ENCODE measurements at regions not wholly inside any gene's neighbourhood (a gene's known extent, or its start where the extent isn't known, plus 50 kb on each side); places are given as distances from the start of the nearest gene placed in this dataset.
A peak's percentile ranks its signal among the peaks of the same experiment; 100 is the strongest.
"Not testable (repeated sequence)": the region's sequence is repeated elsewhere in the genome, so short reads cannot be mapped to it uniquely, and the experiment has no call there.

- DNase-seq (ENCODE audit: low spot score) = no peak
These were observed 1311.6 kb upstream of the ADGRL4 start for GRCh38 chr1:80318108-80318507.

GRCh38 chr1:80310703-80311245, 1304.2 kb upstream of the ADGRL4 start:
- DNase-seq (ENCODE audit: low spot score) = no peak

- no peak for DNase-seq (ENCODE audit: low spot score)
These were observed 1298.9 kb upstream of the ADGRL4 start for GRCh38 chr1:80305466-80305865.

DNA sequence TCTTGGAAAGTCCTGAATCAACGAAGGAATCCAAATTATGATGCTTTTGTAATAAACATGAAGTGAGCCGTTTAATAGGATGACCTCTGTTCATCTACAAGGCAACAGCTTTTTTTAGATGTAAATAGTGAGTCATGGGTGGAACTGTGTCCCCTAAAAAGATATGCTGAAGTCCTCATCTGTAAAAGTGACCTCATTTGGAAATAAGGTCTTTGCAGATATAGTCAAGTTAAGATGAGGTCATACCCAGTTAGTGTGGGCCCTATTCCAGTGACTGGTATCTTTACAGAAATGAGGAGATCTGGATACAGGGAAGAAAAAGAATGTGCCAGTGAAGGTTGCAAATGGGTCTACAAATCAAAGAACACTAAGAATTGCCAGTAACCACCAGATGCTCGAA, 1287.3 kb upstream of the ADGRL4 start:
- DNase-seq (ENCODE audit: low spot score) = no peak

GRCh38 chr1:80288750-80289149, 1282.2 kb upstream of the ADGRL4 start:
- not testable (repeated sequence) for DNase-seq (ENCODE audit: low spot score)

DNA sequence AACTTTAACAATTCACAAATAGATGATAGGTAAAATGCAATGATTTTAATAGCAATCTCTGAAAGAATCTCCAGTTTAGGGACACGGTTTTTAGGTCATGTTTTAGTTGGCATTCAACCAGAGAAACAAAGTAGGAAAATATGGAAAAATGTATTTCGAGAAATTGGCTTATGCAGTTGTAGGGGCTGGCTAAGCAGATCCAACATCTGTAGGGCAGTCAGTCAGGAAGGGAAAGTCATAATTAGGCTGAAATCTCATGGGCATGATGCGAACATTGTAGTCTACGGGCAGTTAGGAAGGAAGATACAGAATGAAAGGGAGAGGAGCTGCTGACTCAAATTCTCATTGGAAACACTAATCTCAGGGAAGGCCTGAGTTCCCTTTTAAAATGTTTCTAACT, 1276.0 kb upstream of the ADGRL4 start:
- no peak for DNase-seq (ENCODE audit: low spot score)

DNA sequence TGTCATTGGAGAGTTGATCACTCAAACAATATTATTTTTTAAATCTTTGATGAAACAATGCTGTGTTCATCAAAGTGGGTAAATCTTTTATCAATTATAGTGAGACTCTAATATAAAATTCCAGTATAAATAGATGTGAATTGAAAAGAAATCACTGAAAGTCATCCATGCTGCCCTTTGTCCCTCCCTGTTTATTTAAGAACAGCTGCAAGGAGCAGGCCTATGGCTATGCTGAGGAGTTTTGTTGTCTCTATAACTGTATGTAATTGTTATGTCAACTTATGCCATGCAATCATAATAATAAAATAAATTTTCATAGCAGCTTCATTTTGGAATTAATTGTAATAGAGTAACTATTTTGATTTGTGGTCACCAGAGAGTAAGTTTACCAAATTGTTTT, 1272.4 kb upstream of the ADGRL4 start:
- no peak for DNase-seq (ENCODE audit: low spot score)

GRCh38 chr1:80274256-80274655, 1267.7 kb upstream of the ADGRL4 start:
- no peak for DNase-seq (ENCODE audit: low spot score)

DNA sequence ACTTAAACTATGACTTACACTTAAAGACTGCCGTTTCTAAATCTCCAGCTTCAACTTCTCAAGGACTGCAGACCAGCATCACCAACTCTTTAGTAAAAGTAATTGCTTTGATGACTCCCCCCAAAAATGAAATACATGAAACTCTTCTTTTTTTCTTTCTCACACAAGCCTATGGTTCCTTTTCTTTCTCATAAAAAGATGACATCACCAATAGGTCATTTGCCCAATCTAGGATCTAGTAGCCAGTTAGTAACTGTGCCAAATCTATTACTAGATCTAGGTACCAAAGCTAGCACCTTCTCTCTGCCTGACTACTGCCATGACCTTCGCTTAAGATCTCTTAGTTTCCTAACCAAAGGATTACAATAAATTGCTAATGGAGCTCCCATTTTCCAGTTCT, 1266.0 kb upstream of the ADGRL4 start:
- no peak for DNase-seq (ENCODE audit: low spot score)

DNA sequence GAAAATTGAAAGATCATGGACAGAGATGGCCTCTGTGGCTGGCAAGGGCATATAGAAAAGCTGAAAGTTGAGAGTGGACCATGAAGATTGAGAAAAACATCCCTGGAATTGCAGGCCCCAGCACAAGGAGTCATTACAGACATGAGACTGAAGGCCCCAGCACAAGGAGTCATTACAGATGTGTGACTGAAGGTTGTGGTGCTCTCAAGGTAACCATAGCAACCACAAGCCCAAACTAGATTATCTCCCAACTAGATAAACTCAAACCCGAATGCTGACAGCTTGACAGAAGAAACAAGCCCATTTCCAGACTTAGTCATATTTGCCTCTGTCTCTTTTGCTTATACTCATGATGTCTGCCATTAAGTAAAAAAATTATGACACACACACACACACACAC, 1252.1 kb upstream of the ADGRL4 start:
- no peak for DNase-seq (ENCODE audit: low spot score)

DNA sequence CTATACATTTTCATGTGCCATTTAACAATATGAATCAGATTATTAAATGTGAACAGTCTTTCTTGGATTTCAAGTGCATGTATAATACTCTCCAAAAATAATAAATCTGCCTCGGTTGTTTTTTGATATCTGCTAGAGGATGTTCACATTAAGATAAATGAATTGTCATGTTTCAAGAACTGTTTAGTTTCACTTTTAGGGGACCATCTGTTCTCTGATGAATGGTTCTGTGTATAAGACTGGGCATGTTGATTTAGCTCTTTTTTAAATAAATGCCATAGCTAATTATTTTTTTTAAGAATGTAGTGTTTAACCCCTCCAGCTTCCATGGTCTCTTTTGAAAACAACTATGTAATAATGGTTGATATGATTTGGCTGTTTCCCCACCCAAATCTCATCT, 1245.1 kb upstream of the ADGRL4 start:
- DNase-seq (ENCODE audit: low spot score) = no peak

- DNase-seq (ENCODE audit: low spot score) = no peak
These were observed 1244.6 kb upstream of the ADGRL4 start for GRCh38 chr1:80251171-80251570.

- DNase-seq (ENCODE audit: low spot score) = no peak
These were observed 1244.1 kb upstream of the ADGRL4 start for GRCh38 chr1:80250573-80251168.

- no peak for DNase-seq (ENCODE audit: low spot score)
These were observed 1243.2 kb upstream of the ADGRL4 start for GRCh38 chr1:80249699-80250098.

DNA sequence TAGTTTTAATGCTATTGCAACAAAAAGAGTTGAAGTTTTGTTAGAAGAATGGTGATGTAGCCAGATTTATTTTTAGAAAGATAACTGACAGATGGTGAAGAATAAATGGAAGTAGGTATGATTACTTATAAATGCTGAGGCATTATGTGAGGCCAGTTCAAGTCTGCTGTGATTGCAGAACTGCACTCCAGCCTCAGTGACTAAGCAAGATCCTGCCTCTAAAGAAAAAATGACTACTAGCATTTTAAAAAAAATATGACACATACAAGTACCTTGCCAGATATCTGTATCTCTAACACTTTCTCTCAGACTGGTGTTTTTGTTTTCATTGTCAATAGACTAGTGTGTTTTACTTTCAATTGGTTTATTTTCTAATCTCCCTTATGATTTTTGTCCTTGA, 1242.4 kb upstream of the ADGRL4 start:
- no peak for DNase-seq (ENCODE audit: low spot score)

GRCh38 chr1:80245813-80246212, 1239.3 kb upstream of the ADGRL4 start:
- no peak for DNase-seq (ENCODE audit: low spot score)

DNA sequence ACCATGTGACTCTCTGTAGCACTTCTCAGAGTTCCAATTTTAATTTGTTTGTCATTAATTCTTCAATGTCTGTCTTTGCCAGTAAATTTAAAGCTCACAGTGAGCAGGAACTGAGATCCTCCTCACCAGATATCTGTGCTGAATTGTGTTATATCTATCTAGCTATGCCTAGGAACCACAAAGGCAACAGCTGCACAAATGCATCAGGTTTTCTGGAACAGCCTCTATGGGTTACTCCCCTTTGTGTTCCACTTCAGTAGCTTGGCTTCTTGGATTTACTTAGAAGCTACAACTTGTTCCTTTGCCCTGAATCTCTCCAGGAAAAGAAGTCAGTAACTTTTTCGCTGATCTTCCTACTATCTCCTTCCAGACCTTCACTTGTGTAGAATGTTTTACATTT, 1237.8 kb upstream of the ADGRL4 start:
- no peak for DNase-seq (ENCODE audit: low spot score)

- DNase-seq (ENCODE audit: low spot score) = no peak
These were observed 1235.0 kb upstream of the ADGRL4 start for GRCh38 chr1:80241566-80241965.

DNA sequence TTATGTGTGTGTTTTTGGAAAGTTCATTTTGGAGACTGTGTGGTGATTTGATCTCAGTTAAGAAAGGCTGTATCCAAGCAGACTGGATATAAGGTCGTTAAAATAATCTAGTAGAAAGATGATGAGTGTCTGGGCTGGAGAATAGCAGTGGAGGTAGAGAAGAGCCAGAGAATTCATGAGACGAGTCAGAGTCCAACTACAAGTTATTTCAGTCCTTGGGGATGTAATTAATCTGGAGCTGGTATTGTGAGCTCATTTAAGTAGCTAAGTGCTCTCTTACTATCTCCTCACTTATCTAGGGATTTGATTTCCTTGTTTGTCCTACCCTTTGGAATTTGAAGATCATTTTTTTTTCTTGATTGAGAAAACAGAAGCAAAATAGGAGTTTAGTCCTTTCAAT, 1219.0 kb upstream of the ADGRL4 start:
- no peak for DNase-seq (ENCODE audit: low spot score)

DNA sequence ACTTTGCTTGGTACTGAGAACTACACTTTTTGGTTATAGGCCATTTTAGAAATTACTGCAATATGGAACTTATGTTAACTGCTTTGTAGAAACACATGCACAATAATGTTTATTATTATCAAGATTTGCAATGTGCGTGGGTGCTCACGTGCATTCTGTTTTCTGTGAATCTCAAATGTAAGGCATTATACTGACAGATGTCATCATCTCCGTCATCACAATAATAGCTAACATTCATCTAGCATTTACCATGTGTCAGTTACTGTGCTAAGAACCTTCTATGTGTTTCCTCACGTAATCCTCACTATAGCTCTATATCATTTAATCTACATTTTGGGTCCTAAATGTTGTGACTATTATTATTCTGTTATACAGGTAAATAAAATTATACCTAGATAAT, 1214.8 kb upstream of the ADGRL4 start:
- no peak for DNase-seq (ENCODE audit: low spot score)

DNA sequence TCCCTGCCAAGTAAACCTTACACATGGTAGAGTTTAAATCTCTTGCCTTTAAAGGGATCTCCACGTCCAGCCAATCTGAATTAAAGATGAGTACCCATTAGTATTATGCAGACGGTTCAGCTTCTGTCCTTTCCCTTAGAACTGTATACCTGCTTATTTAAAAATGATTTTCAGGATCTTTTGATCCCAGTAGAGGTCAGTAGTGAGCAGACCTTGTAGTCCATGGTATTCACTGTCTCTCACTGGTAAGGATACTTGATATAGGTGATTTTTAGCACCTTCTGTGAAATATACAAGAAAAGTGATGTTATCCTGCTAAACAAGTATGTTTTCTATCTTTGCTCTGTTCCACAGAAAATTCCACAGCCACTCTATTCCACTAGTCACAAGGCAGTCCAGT, 1211.6 kb upstream of the ADGRL4 start:
- peak; percentile 35 for DNase-seq (ENCODE audit: low spot score)

DNA sequence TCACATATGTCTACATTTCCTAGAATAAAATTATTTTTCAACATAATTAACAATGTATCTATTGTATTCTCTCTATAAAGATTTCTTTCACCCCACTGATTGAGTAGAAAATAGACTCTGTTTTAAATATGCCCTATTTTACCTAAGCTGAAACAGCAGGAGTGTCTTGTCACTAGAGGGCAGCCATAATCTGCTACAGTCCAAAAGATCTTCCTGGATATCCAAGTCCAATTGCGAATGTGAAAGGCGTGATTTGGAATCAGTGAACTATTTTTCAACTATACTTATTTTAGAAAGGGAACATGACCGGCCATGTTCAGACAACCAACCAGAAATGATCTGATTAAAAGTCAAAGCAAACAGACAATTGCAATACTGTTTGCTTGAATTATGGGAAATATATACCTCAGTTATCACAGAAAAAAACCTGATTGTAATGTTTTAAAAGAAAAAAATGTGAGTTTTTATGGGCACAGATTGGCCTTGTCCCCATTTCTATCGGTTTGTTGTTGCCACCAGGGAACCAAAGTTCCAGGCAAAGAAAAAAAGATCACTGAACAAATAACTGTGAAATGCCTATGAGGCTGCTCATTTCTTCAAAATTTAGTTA, 1211.0 kb upstream of the ADGRL4 start:
- DNase-seq (ENCODE audit: low spot score) = peak; percentile 20

- no peak for DNase-seq (ENCODE audit: low spot score)
These were observed 1208.5 kb upstream of the ADGRL4 start for GRCh38 chr1:80214888-80215540.
